GM13976 (cell line): ENCODE measurements at regions not wholly inside any gene's neighbourhood (a gene's known extent, or its start where the extent isn't known, plus 50 kb on each side); places are given as distances from the start of the nearest gene placed in this dataset.

Experiments
- DNase-seq: peaks from one replicate; pipeline ENCODE4 v3.0.0; 2012; ENCODE audit warnings: low spot score
- in situ Hi-C: fragments of 300-500 bp; cut with MboI; formaldehyde crosslinking; loops from one replicate; pipeline ENCODE4 v1.12.0; 2022; ENCODE audit warnings: low sequenced_read_pairs, mixed read lengths, inconsistent platforms; ENCODE audit not compliant: unreplicated experiment
- TF ChIP-seq, protein P1 (sequence below): IDR thresholded peaks from 2 replicates; pipeline ENCODE4 v1.5.1; 2012; ENCODE audit warnings: borderline replicate concordance, mild to moderate bottlenecking; ENCODE audit not compliant: insufficient read depth; ENCODE audit errors: extremely low read depth, missing control alignments, control extremely low read depth

DNA sequence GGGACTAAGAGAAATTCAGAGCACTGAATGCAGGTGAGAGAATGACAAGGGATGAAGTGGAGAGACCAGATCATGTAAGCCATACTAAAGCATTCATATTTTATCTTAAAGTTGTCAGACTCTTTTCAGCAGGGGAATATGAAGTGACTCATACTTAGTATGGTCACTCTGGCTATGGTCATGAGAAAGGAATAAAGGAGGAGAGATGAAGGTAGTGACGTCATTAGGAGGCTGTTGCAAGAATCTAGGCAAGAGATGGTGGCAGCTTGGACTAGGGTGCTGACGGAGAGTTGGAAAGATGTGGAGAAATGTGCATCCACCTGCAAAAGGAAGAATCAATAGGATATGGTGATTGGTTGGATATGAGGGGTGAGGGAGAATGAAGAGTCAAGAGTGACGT is 203.2 kb upstream of the ACVR2A start:
- in situ Hi-C loops, result no loop called here
- DNase-seq, result no peak
- TF ChIP-seq, protein P1, sequence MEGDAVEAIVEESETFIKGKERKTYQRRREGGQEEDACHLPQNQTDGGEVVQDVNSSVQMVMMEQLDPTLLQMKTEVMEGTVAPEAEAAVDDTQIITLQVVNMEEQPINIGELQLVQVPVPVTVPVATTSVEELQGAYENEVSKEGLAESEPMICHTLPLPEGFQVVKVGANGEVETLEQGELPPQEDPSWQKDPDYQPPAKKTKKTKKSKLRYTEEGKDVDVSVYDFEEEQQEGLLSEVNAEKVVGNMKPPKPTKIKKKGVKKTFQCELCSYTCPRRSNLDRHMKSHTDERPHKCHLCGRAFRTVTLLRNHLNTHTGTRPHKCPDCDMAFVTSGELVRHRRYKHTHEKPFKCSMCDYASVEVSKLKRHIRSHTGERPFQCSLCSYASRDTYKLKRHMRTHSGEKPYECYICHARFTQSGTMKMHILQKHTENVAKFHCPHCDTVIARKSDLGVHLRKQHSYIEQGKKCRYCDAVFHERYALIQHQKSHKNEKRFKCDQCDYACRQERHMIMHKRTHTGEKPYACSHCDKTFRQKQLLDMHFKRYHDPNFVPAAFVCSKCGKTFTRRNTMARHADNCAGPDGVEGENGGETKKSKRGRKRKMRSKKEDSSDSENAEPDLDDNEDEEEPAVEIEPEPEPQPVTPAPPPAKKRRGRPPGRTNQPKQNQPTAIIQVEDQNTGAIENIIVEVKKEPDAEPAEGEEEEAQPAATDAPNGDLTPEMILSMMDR, result no peak

DNA sequence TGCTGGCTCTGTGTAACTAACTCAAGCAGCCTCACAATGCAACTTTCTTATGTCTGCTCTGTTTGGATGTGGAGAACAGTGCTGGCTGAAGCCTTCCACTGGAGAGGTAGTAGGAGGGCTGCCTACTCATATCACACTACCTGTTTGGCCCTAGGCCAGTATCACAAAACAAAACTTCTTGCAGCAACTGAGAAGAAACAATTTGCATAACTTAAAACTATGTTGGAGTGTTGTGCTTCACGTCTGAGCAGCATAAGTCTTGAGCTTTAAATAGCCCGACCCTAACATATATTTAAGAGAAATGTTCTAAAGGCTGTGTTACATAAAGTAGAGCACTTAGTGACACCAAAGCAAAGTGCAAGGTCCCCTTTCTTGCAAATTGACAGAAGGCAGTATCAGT is 204.9 kb upstream of the ACVR2A start:
- in situ Hi-C loops, result no loop called here
- peak; percentile 16 for DNase-seq
- TF ChIP-seq, protein P1, result no peak

DNA sequence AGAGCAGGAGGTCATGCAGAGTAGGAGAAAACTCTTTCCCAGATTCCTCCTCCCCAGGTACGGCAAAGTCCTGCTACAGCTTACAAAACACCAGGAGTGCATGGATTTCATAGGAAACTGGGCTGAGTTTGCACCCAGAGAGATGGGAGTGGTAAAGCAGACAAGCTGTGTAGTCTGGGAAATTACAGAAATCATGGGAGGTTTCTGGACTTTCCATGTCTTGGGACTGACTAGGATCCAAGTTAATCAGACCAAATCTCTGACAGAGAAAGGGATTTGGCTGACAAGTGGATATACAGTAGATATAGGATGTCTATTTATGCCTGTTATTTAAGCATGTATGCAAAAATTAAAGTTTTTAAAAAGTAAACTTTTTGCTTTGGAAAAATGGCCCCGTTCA is 205.4 kb upstream of the ACVR2A start:
- no peak for DNase-seq
- TF ChIP-seq, protein P1, result no peak
- in situ Hi-C loops, result no loop called here

DNA sequence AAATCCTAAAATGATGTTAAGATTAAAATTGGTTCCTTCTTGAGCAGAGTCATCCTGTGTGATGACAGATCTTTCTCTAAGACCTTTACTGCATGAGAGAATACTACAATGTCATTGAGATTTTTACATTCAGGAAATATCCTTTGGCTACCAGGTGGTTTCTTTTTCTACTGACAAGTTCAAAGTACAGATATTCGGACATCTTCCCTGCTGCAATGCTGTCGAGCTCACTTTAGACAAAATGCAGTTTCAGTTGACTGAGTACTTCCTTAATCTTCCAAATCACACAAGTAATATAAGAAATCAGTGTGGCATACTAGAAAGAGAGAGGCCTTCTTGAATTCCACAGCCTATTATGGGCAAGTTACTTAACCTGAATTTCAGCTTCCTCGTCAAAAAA is 207.9 kb upstream of the ACVR2A start:
- TF ChIP-seq, protein P1, result no peak
- in situ Hi-C loops, result no loop called here
- DNase-seq, result no peak

DNA sequence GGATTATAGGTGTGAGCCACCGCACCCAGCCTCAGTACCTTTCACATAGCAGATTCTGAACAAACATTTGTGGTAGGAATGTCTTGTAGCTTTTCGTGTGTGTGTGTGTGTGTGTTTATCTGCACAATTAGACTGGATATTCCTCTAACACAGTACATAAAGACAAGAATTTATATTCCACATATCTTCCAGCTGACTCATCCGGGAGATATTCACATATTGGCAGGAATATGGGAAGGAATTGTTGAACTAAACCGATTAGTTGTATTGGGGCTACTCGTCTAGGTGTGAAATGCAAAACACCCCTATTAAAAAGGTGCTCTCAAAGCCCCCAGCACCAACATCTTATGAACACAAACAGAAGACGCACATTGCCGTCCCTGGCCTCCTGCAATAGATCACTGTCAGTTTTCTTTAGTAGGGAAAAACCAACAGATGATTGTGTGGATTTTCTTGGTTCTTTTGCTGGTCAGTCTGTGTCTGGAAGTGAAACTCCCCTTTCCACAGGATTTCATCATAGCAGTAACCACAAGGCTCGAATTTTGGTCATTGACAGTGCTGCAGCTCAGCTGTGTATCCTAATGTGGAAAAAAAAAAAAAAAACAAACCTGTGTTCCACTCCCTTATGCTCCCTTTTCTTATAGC is 208.5 kb upstream of the ACVR2A start:
- TF ChIP-seq, protein P1, result no peak
- DNase-seq, result no peak
- in situ Hi-C loops, result no loop called here

DNA sequence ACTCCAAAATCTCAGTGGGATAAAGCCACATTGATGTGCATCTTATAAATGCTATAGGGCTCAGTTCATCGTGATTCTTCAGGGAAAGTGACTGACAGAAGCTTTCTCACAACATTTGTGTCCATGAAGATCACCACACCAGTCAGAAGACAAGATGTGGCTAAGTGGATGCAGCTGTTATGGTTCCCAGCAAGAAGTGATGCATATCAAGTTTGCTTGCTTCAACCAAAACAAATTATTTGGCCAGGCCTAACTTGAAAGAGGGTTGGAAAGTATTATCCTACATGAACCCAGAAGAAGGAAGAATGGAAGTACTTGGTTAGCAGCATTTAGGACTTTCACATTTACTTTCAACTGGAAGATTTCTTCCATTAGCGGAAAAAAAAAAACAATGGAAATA is 210.0 kb upstream of the ACVR2A start:
- in situ Hi-C loops, result no loop called here
- TF ChIP-seq, protein P1, result no peak
- no peak for DNase-seq
